HCT116 (cell line): ENCODE measurements at regions not wholly inside any gene's neighbourhood (a gene's known extent, or its start where the extent isn't known, plus 50 kb on each side); places are given as distances from the start of the nearest gene placed in this dataset.

Experiments
- ATAC-seq: fragments of 200-7000 bp; cut with Tn5 transposase; 2 replicates; pipeline ENCODE4 v1.9.1; 2020; ENCODE audit warnings: mild to moderate bottlenecking, moderate library complexity
- BruUV-seq: library from RNA; stranded (reverse); fragments of 400-500 nt; replicated peaks from 2 replicates; lab custom pipeline; 2021; lab: Mats Ljungman, UMichigan
- CTCF ChIA-PET: fragments of 300-600 bp; sonication (Branson Sonifier 250); formaldehyde crosslinking; loops from one replicate; lab custom pipeline; 2021; ENCODE audit warnings: antibody characterized with exemption; lab: Charles Lee
- POLR2A ChIA-PET: fragments of 300-600, 350-600 bp; sonication (Branson Sonifier 250); formaldehyde crosslinking; loops from one replicate; lab custom pipeline; 2021; ENCODE audit warnings: antibody characterized with exemption; lab: Charles Lee
- RAD21 ChIA-PET, 2 experiments: fragments of 300-600 bp; sonication (Branson Sonifier 250); formaldehyde crosslinking; loops; one replicate each; lab custom pipeline; 2023; ENCODE audit warnings: low total read pairs in 2 of 2; ENCODE audit not compliant: uncharacterized antibody in 2 of 2, unreplicated experiment in 2 of 2, low non-redundant PET in 1 of 2; lab: Charles Lee
- DNase-seq: peaks from one replicate; pipeline ENCODE4 v3.0.0-alpha.2; 2010; ENCODE audit warnings: low read depth, low spot score
- H2AFZ ChIP-seq: fragments of 200-600 bp; shearing (Covaris generic), sonication (generic); 2 replicates; pipeline ENCODE4 v1.6.1; 2017; ENCODE audit warnings: low read depth, mixed run types, mixed read lengths, antibody characterized with exemption, low read length; ENCODE audit not compliant: poor library complexity, severe bottlenecking
- H3K27ac ChIP-seq: 2 replicates; pipeline ENCODE4 v1.5.1; 2012; ENCODE audit warnings: low read depth, low read length
- H3K27me3 ChIP-seq: fragments of 200-600 bp; sonication (generic); 2 replicates; pipeline ENCODE4 v1.6.1; 2016; ENCODE audit warnings: mixed run types, low read length, mixed read lengths; ENCODE audit not compliant: insufficient read depth
- H3K36me3 ChIP-seq, 2 experiments: fragments of 200-500 bp in 1 of 2; fragments of 200-600 bp in 1 of 2; sonication (Bioruptor generic) in 1 of 2; sonication (generic) in 1 of 2; 2 replicates each; pipeline versions ENCODE4 v1.5.1 to v1.6.1; 2014 to 2016; ENCODE audit warnings: low read length in 2 of 2, inconsistent platforms in 1 of 2, mixed read lengths in 1 of 2, mixed run types in 1 of 2; ENCODE audit not compliant: insufficient read depth in 2 of 2, control insufficient read depth in 1 of 2
- H3K4me1 ChIP-seq, 2 experiments: fragments of 200-600 bp in 1 of 2; sonication (generic) in 1 of 2; 2 replicates each; pipeline versions ENCODE4 v1.5.1 to v1.6.1; 2012 to 2017; ENCODE audit warnings: low read length in 2 of 2, inconsistent platforms in 1 of 2, mild to moderate bottlenecking in 1 of 2, mixed read lengths in 1 of 2, mixed run types in 1 of 2, moderate library complexity in 1 of 2; ENCODE audit not compliant: insufficient read depth in 2 of 2, control insufficient read depth in 1 of 2
- H3K4me2 ChIP-seq: fragments of 200-600 bp; sonication (generic); 2 replicates; pipeline ENCODE4 v1.6.1; 2017; ENCODE audit warnings: mixed run types, low read length, mixed read lengths
- H3K4me3 ChIP-seq, 2 experiments: fragments of 200-600 bp in 1 of 2; sonication (generic) in 1 of 2; replicated peaks in 1 of 2; 2 replicates each; pipeline ENCODE4 v1.5.1; 2011 to 2016; ENCODE audit warnings: low read length in 2 of 2, control low read depth in 1 of 2, low read depth in 1 of 2, mild to moderate bottlenecking in 1 of 2, mixed read lengths in 1 of 2, mixed run types in 1 of 2
- H3K79me2 ChIP-seq: fragments of 200-600 bp; sonication (generic); 2 replicates; pipeline ENCODE4 v1.6.1; 2017; ENCODE audit warnings: mild to moderate bottlenecking, mixed run types, low read length, moderate library complexity, mixed read lengths; ENCODE audit not compliant: insufficient read depth
- H3K9ac ChIP-seq: fragments of 200-600 bp; sonication (generic); 2 replicates; pipeline ENCODE4 v1.6.1; 2016; ENCODE audit warnings: low read length, mixed read lengths
- H3K9me2 ChIP-seq: fragments of 200-600 bp; sonication (generic), shearing (Covaris generic); 2 replicates; pipeline ENCODE4 v1.6.1; 2017; ENCODE audit warnings: mixed run types, mild to moderate bottlenecking, moderate library complexity; ENCODE audit not compliant: insufficient read depth
- H3K9me3 ChIP-seq, 2 experiments: fragments of 200-500 bp in 1 of 2; fragments of 200-600 bp in 1 of 2; sonication (Bioruptor generic) in 1 of 2; sonication (generic) in 1 of 2; 2 replicates each; pipeline ENCODE4 v1.6.1; 2014 to 2017; ENCODE audit warnings: low read length in 2 of 2, mixed read lengths in 2 of 2, inconsistent platforms in 1 of 2, low read depth in 1 of 2, mild to moderate bottlenecking in 1 of 2, mixed run types in 1 of 2, moderate library complexity in 1 of 2; ENCODE audit not compliant: control insufficient read depth in 1 of 2, insufficient read depth in 1 of 2
- H4K20me1 ChIP-seq: fragments of 200-600 bp; sonication (generic), shearing (Covaris generic); 2 replicates; pipeline ENCODE4 v1.6.1; 2017; ENCODE audit warnings: mixed run types, mild to moderate bottlenecking, moderate library complexity; ENCODE audit not compliant: insufficient read depth
- ATF3 ChIP-seq: IDR thresholded peaks from 2 replicates; pipeline ENCODE4 v1.6.1; 2012
- CBX3 ChIP-seq: IDR thresholded peaks from 2 replicates; pipeline ENCODE4 v1.6.1; 2012; ENCODE audit warnings: low read depth
- CTCF ChIP-seq, 3 experiments: fragments of 200-600 bp in 1 of 3; sonication (generic) in 1 of 3; IDR thresholded peaks in 2 of 3; conservative IDR thresholded peaks in 1 of 3; 2 replicates each; pipeline ENCODE4 v1.5.1; 2012 to 2017; ENCODE audit warnings: low read depth in 2 of 3, low read length in 2 of 3, antibody characterized with exemption in 1 of 3, borderline replicate concordance in 1 of 3, control low read depth in 1 of 3, mild to moderate bottlenecking in 1 of 3, mixed read lengths in 1 of 3, mixed run types in 1 of 3, moderate library complexity in 1 of 3; ENCODE audit not compliant: insufficient read depth in 1 of 3
- EGR1 ChIP-seq: IDR thresholded peaks from 2 replicates; pipeline ENCODE4 v1.6.1; 2012; ENCODE audit warnings: low read depth
- EZH2 ChIP-seq: fragments of 200-600 bp; sonication (generic); IDR thresholded peaks from 2 replicates; pipeline ENCODE4 v1.6.1; 2017; ENCODE audit warnings: antibody characterized with exemption, mixed run types
- MAX ChIP-seq: IDR thresholded peaks from 2 replicates; pipeline ENCODE4 v1.6.1; 2012
- POLR2A ChIP-seq: IDR thresholded peaks from 2 replicates; pipeline ENCODE4 v1.7.0; 2011; ENCODE audit warnings: borderline replicate concordance; ENCODE audit not compliant: insufficient read depth, insufficient read length; ENCODE audit errors: extremely low read depth
- REST ChIP-seq: IDR thresholded peaks from 2 replicates; pipeline ENCODE4 v1.6.1; 2012; ENCODE audit warnings: low read depth
- ZFX ChIP-seq: fragments of 450-650 bp; IDR thresholded peaks from 2 replicates; pipeline ENCODE4 v1.6.1; 2017
- intact Hi-C: fragments of 100-400 bp; cut with micrococcal nuclease; formaldehyde crosslinking; loops from 2 replicates; pipeline ENCODE4 v1.10.0; 2022

- intact Hi-C loops: no loop called here
- Histone ChIP-seq H3K4me3 (no peak overlapping the region), H3K27ac (no peak overlapping the region), H3K9me2 (no peaks in the 10 kb centered on the region), H2AFZ (no peak overlapping the region), H3K4me1 (no peaks in the 10 kb centered on the region), H3K27me3 (peaks cover 17% of the 10 kb centered on the region), H3K9me3 (no peaks in the 10 kb centered on the region), H3K36me3 (no peaks in the 10 kb centered on the region), H3K79me2 (no peaks in the 10 kb centered on the region), H3K9ac (no peak overlapping the region), H3K4me2 (no peak overlapping the region), H4K20me1 (no peaks in the 10 kb centered on the region)
- CTCF ChIA-PET: no interaction called here
- DNase-seq (no peak), ATAC-seq (no peak)
- no TSS peak for BruUV-seq
- POLR2A ChIA-PET: no interaction called here
- RAD21 ChIA-PET: no interaction called here
- TF ChIP-seq ZFX: no peak
- TF ChIP-seq CBX3: no peak
- no peak for TF ChIP-seq CTCF (IDR thresholded peaks at IDR 0.05 in 2 of 3, conservative IDR thresholded peaks at IDR 0.05 in 1 of 3; ENCODE audit: borderline replicate concordance in 1 of 3, insufficient read depth in 1 of 3, low read depth in 2 of 3, low read length in 2 of 3)
- no peak for TF ChIP-seq EGR1
- no peak for TF ChIP-seq MAX
- no peak for TF ChIP-seq POLR2A
- TF ChIP-seq EZH2: no peak
- TF ChIP-seq REST: no peak
- no peak for TF ChIP-seq ATF3
These were observed 76.6 kb upstream of the CST7 start for GRCh38 chr20:24872291-24873024.
